ENCODE measurements at regions not wholly inside any gene's neighbourhood (a gene's known extent, or its start where the extent isn't known, plus 50 kb on each side); places are given as distances from the start of the nearest gene placed in this dataset.

- Histone ChIP-seq H3K4me1 (ENCODE audit: control insufficient read depth, insufficient read depth, low read length, poor library complexity, severe bottlenecking) (no peaks in the 10 kb centered on the region), H3K4me3 (ENCODE audit: extremely low read depth, insufficient read depth, low read length, poor library complexity, severe bottlenecking) (no peak overlapping the region), H3K27ac (ENCODE audit: low read depth, low read length, severe bottlenecking) (no peak overlapping the region), H3K9me3 (ENCODE audit: control insufficient read depth, low read length) (no peaks in the 10 kb centered on the region), H3K36me3 (ENCODE audit: control insufficient read depth, insufficient read depth, low read length) (no peaks in the 10 kb centered on the region)
- 90 to 100% methylated on average over 1 to 2 of the region's 3 CpGs for WGBS, 2 experiments (ENCODE audit: insufficient coverage in 2 of 2)
These were observed 58.7 kb downstream of the OTOL1 start for GRCh38 chr3:161555320-161555719.

GRCh38 chr3:161556533-161556932, 59.9 kb downstream of the OTOL1 start:
- Histone ChIP-seq H3K27ac (ENCODE audit: low read depth, low read length, severe bottlenecking) (no peak overlapping the region), H3K4me1 (ENCODE audit: control insufficient read depth, insufficient read depth, low read length, poor library complexity, severe bottlenecking) (no peaks in the 10 kb centered on the region), H3K9me3 (ENCODE audit: control insufficient read depth, low read length) (no peaks in the 10 kb centered on the region), H3K4me3 (ENCODE audit: extremely low read depth, insufficient read depth, low read length, poor library complexity, severe bottlenecking) (no peak overlapping the region), H3K36me3 (ENCODE audit: control insufficient read depth, insufficient read depth, low read length) (no peaks in the 10 kb centered on the region)
- WGBS, 2 experiments (ENCODE audit: insufficient coverage in 2 of 2): 83 to 100% methylated on average over 1 to 3 of the region's 3 CpGs

GRCh38 chr3:161556941-161557340, 60.3 kb downstream of the OTOL1 start:
- Histone ChIP-seq H3K4me3 (ENCODE audit: extremely low read depth, insufficient read depth, low read length, poor library complexity, severe bottlenecking) (no peak overlapping the region), H3K36me3 (ENCODE audit: control insufficient read depth, insufficient read depth, low read length) (no peaks in the 10 kb centered on the region), H3K9me3 (ENCODE audit: control insufficient read depth, low read length) (no peaks in the 10 kb centered on the region), H3K4me1 (ENCODE audit: control insufficient read depth, insufficient read depth, low read length, poor library complexity, severe bottlenecking) (no peaks in the 10 kb centered on the region), H3K27ac (ENCODE audit: low read depth, low read length, severe bottlenecking) (no peak overlapping the region)
- WGBS, 2 experiments (ENCODE audit: insufficient coverage in 2 of 2): no CpG with 5 or more reads among the region's 1 CpG

GRCh38 chr3:161557445-161558150, 61.0 kb downstream of the OTOL1 start:
- WGBS, 2 experiments (ENCODE audit: insufficient coverage in 2 of 2): 72 to 81% methylated on average over 3 of the region's 5 CpGs

GRCh38 chr3:161558236-161558635, 61.6 kb downstream of the OTOL1 start:
- Histone ChIP-seq H3K4me3 (ENCODE audit: extremely low read depth, insufficient read depth, low read length, poor library complexity, severe bottlenecking) (no peak overlapping the region), H3K36me3 (ENCODE audit: control insufficient read depth, insufficient read depth, low read length) (no peaks in the 10 kb centered on the region), H3K9me3 (ENCODE audit: control insufficient read depth, low read length) (no peaks in the 10 kb centered on the region), H3K27ac (ENCODE audit: low read depth, low read length, severe bottlenecking) (no peak overlapping the region), H3K4me1 (ENCODE audit: control insufficient read depth, insufficient read depth, low read length, poor library complexity, severe bottlenecking) (no peaks in the 10 kb centered on the region)
- WGBS, 2 experiments (ENCODE audit: insufficient coverage in 2 of 2): 80 to 88% methylated on average over 2 to 4 of the region's 4 CpGs

More at GRCh38 chr3:161557445-161558150, 61.0 kb downstream of the OTOL1 start:
- no peaks in the 10 kb centered on the region for H3K36me3 ChIP-seq (ENCODE audit: control insufficient read depth, insufficient read depth, low read length)
- no peak overlapping the region for H3K4me3 ChIP-seq (ENCODE audit: extremely low read depth, insufficient read depth, low read length, poor library complexity, severe bottlenecking)
- H3K27ac ChIP-seq (ENCODE audit: low read depth, low read length, severe bottlenecking): no peak overlapping the region
- no peaks in the 10 kb centered on the region for H3K4me1 ChIP-seq (ENCODE audit: control insufficient read depth, insufficient read depth, low read length, poor library complexity, severe bottlenecking)
- H3K9me3 ChIP-seq (ENCODE audit: control insufficient read depth, low read length): no peaks in the 10 kb centered on the region

- Histone ChIP-seq H3K9me3 (ENCODE audit: control insufficient read depth, low read length) (no peaks in the 10 kb centered on the region), H3K36me3 (ENCODE audit: control insufficient read depth, insufficient read depth, low read length) (no peaks in the 10 kb centered on the region), H3K4me3 (ENCODE audit: extremely low read depth, insufficient read depth, low read length, poor library complexity, severe bottlenecking) (no peak overlapping the region), H3K27ac (ENCODE audit: low read depth, low read length, severe bottlenecking) (no peak overlapping the region), H3K4me1 (ENCODE audit: control insufficient read depth, insufficient read depth, low read length, poor library complexity, severe bottlenecking) (no peaks in the 10 kb centered on the region)
- WGBS, 2 experiments (ENCODE audit: insufficient coverage in 2 of 2): 11 to 40% methylated on average over 3 to 5 of the region's 6 CpGs
These were observed 62.8 kb downstream of the OTOL1 start for GRCh38 chr3:161559177-161559998.

GRCh38 chr3:161560008-161560637, 63.5 kb downstream of the OTOL1 start:
- Histone ChIP-seq H3K4me3 (ENCODE audit: extremely low read depth, insufficient read depth, low read length, poor library complexity, severe bottlenecking) (no peak overlapping the region), H3K27ac (ENCODE audit: low read depth, low read length, severe bottlenecking) (no peak overlapping the region), H3K4me1 (ENCODE audit: control insufficient read depth, insufficient read depth, low read length, poor library complexity, severe bottlenecking) (no peaks in the 10 kb centered on the region), H3K9me3 (ENCODE audit: control insufficient read depth, low read length) (no peaks in the 10 kb centered on the region), H3K36me3 (ENCODE audit: control insufficient read depth, insufficient read depth, low read length) (no peaks in the 10 kb centered on the region)
- WGBS, 2 experiments (ENCODE audit: insufficient coverage in 2 of 2): 4 to 19% methylated on average over 4 to 7 of the region's 14 CpGs

GRCh38 chr3:161567577-161568361, 71.2 kb downstream of the OTOL1 start:
- Histone ChIP-seq H3K36me3 (ENCODE audit: control insufficient read depth, insufficient read depth, low read length) (no peaks in the 10 kb centered on the region), H3K4me1 (ENCODE audit: control insufficient read depth, insufficient read depth, low read length, poor library complexity, severe bottlenecking) (no peaks in the 10 kb centered on the region), H3K4me3 (ENCODE audit: extremely low read depth, insufficient read depth, low read length, poor library complexity, severe bottlenecking) (no peak overlapping the region), H3K27ac (ENCODE audit: low read depth, low read length, severe bottlenecking) (no peak overlapping the region), H3K9me3 (ENCODE audit: control insufficient read depth, low read length) (no peaks in the 10 kb centered on the region)
- WGBS, 2 experiments (ENCODE audit: insufficient coverage in 2 of 2): 86% methylated on average over 1 of the region's 5 CpGs; no CpG with 5 or more reads in 1 of the 2 experiments

- 100% methylated on average over 1 of the region's 2 CpGs; no CpG with 5 or more reads in 1 of the 2 experiments for WGBS, 2 experiments (ENCODE audit: insufficient coverage in 2 of 2)
- H3K36me3 ChIP-seq (ENCODE audit: control insufficient read depth, insufficient read depth, low read length): no peaks in the 10 kb centered on the region
- H3K27ac ChIP-seq (ENCODE audit: low read depth, low read length, severe bottlenecking): no peak overlapping the region
- no peaks in the 10 kb centered on the region for H3K4me1 ChIP-seq (ENCODE audit: control insufficient read depth, insufficient read depth, low read length, poor library complexity, severe bottlenecking)
- no peak overlapping the region for H3K4me3 ChIP-seq (ENCODE audit: extremely low read depth, insufficient read depth, low read length, poor library complexity, severe bottlenecking)
- H3K9me3 ChIP-seq (ENCODE audit: control insufficient read depth, low read length): no peaks in the 10 kb centered on the region
These were observed 72.1 kb downstream of the OTOL1 start for GRCh38 chr3:161568671-161569070.

GRCh38 chr3:161571951-161572350, 75.3 kb downstream of the OTOL1 start:
- no peak overlapping the region for H3K27ac ChIP-seq (ENCODE audit: low read depth, low read length, severe bottlenecking)
- no peaks in the 10 kb centered on the region for H3K9me3 ChIP-seq (ENCODE audit: control insufficient read depth, low read length)
- WGBS, 2 experiments (ENCODE audit: insufficient coverage in 2 of 2): no CpG with 5 or more reads among the region's 1 CpG
- no peaks in the 10 kb centered on the region for H3K4me1 ChIP-seq (ENCODE audit: control insufficient read depth, insufficient read depth, low read length, poor library complexity, severe bottlenecking)
- no peak overlapping the region for H3K4me3 ChIP-seq (ENCODE audit: extremely low read depth, insufficient read depth, low read length, poor library complexity, severe bottlenecking)
- H3K36me3 ChIP-seq (ENCODE audit: control insufficient read depth, insufficient read depth, low read length): no peaks in the 10 kb centered on the region
